Loucy (cell line): ENCODE measurements at regions not wholly inside any gene's neighbourhood (a gene's known extent, or its start where the extent isn't known, plus 50 kb on each side); places are given as distances from the start of the nearest gene placed in this dataset.
A peak's percentile ranks its signal among the peaks of the same experiment; 100 is the strongest.

Experiments used
- H2AFZ ChIP-seq: fragments of 200-600 bp; sonication (generic); 2 replicates; pipeline ENCODE4 v1.6.0; 2016; ENCODE audit warnings: antibody characterized with exemption, mild to moderate bottlenecking, low read length, moderate library complexity
- H3F3A ChIP-seq: fragments of 200-600 bp; 2 replicates; pipeline ENCODE4 v1.6.0; 2016; ENCODE audit warnings: antibody characterized with exemption, low read depth, mild to moderate bottlenecking
- H3K27me3 ChIP-seq: fragments of 200-600 bp; sonication (generic); 2 replicates; pipeline ENCODE4 v1.6.1; 2014; ENCODE audit warnings: low read length, mild to moderate bottlenecking; ENCODE audit not compliant: insufficient read depth, poor library complexity, severe bottlenecking
- H3K36me3 ChIP-seq: fragments of 200-600 bp; sonication (generic); 2 replicates; pipeline ENCODE4 v1.6.1; 2016; ENCODE audit warnings: low read length; ENCODE audit not compliant: insufficient read depth
- H3K4me1 ChIP-seq: fragments of 200-600 bp; sonication (generic); 2 replicates; pipeline ENCODE4 v1.5.1; 2014; ENCODE audit warnings: low read length, mild to moderate bottlenecking; ENCODE audit not compliant: insufficient read depth, poor library complexity, severe bottlenecking
- H3K4me2 ChIP-seq: fragments of 200-600 bp; sonication (generic); 2 replicates; pipeline ENCODE4 v1.6.0; 2014; ENCODE audit warnings: antibody characterized with exemption, low read length, low read depth, mild to moderate bottlenecking; ENCODE audit not compliant: poor library complexity, severe bottlenecking
- H3K4me3 ChIP-seq: fragments of 200-600 bp; sonication (generic); 2 replicates; pipeline ENCODE4 v1.5.1; 2014; ENCODE audit warnings: low read length, mild to moderate bottlenecking, mixed read lengths; ENCODE audit not compliant: poor library complexity, severe bottlenecking
- H3K79me2 ChIP-seq: fragments of 200-600 bp; sonication (generic); 2 replicates; pipeline ENCODE4 v1.6.1; 2014; ENCODE audit warnings: low read length; ENCODE audit not compliant: insufficient read depth
- H3K9ac ChIP-seq: fragments of 200-600 bp; sonication (generic); 2 replicates; pipeline ENCODE4 v1.6.0; 2014; ENCODE audit warnings: mild to moderate bottlenecking, low read depth, low read length, moderate library complexity; ENCODE audit not compliant: poor library complexity, severe bottlenecking
- H3K9me2 ChIP-seq: fragments of 200-600 bp; sonication (generic); replicated peaks from 2 replicates; pipeline ENCODE4 v1.6.1; 2016; ENCODE audit warnings: low read depth, low read length, mixed read lengths
- H3K9me3 ChIP-seq: fragments of 200-600 bp; sonication (generic); 2 replicates; pipeline ENCODE4 v1.6.1; 2014; ENCODE audit warnings: mild to moderate bottlenecking, antibody characterized with exemption, low read length, low read depth; ENCODE audit not compliant: insufficient read depth
- H4K20me1 ChIP-seq: fragments of 200-600 bp; sonication (generic); 2 replicates; pipeline ENCODE4 v1.6.0; 2014; ENCODE audit warnings: antibody characterized with exemption, low read length, mild to moderate bottlenecking; ENCODE audit not compliant: insufficient read depth, poor library complexity, severe bottlenecking
- CTCF ChIP-seq: fragments of 200-600 bp; sonication (generic); conservative IDR thresholded peaks from 2 replicates; pipeline ENCODE4 v1.5.1; 2014; ENCODE audit warnings: mild to moderate bottlenecking, antibody characterized with exemption, low read length
- EZH2phosphoT487 ChIP-seq: fragments of 200-600 bp; IDR thresholded peaks from 2 replicates; pipeline ENCODE4 v1.6.1; 2018; ENCODE audit warnings: antibody characterized with exemption, mild to moderate bottlenecking, moderate library complexity, borderline replicate concordance

GRCh38 chr10:52865213-52865612 lies 92.6 kb upstream of the MBL2 start:
- no peak overlapping the region for H3K9ac ChIP-seq

GRCh38 chr10:52864201-52865106 lies 91.9 kb upstream of the MBL2 start:
- H4K20me1 ChIP-seq = no peaks in the 10 kb centered on the region
- H3K9me3 ChIP-seq = no peaks in the 10 kb centered on the region
- H3K9me2 ChIP-seq = no peaks in the 10 kb centered on the region
- no peak overlapping the region for H3K9ac ChIP-seq
- no peaks in the 10 kb centered on the region for H3K4me1 ChIP-seq
- H3K36me3 ChIP-seq = no peaks in the 10 kb centered on the region
- H3K79me2 ChIP-seq = no peaks in the 10 kb centered on the region
- no peak overlapping the region for H3K4me3 ChIP-seq
- H3K27me3 ChIP-seq = no peaks in the 10 kb centered on the region
- TF ChIP-seq EZH2phosphoT487 = no peak
- TF ChIP-seq CTCF = no peak
- H2AFZ ChIP-seq = 0 out of 2 replicates have a peak overlapping the region, but pooled peaks have one; percentile 43
- no peak overlapping the region for H3K4me2 ChIP-seq
- H3F3A ChIP-seq = no peaks in the 10 kb centered on the region

More at GRCh38 chr10:52865213-52865612, 92.6 kb upstream of the MBL2 start:
- Histone ChIP-seq H3K9me2 (no peaks in the 10 kb centered on the region), H3K79me2 (no peaks in the 10 kb centered on the region), H3K27me3 (no peaks in the 10 kb centered on the region), H3K36me3 (no peaks in the 10 kb centered on the region), H2AFZ (no peak overlapping the region), H3K4me1 (no peaks in the 10 kb centered on the region), H3F3A (no peaks in the 10 kb centered on the region), H3K4me3 (no peak overlapping the region), H3K4me2 (no peak overlapping the region), H3K9me3 (no peaks in the 10 kb centered on the region), H4K20me1 (no peaks in the 10 kb centered on the region)
- TF ChIP-seq CTCF = no peak
- TF ChIP-seq EZH2phosphoT487 = no peak

- no peak overlapping the region for H3K4me3 ChIP-seq
- H3F3A ChIP-seq = no peaks in the 10 kb centered on the region
- no peak overlapping the region for H3K4me2 ChIP-seq
- no peaks in the 10 kb centered on the region for H3K36me3 ChIP-seq
- H2AFZ ChIP-seq = no peak overlapping the region
- no peaks in the 10 kb centered on the region for H4K20me1 ChIP-seq
- H3K27me3 ChIP-seq = no peaks in the 10 kb centered on the region
- no peaks in the 10 kb centered on the region for H3K4me1 ChIP-seq
- no peaks in the 10 kb centered on the region for H3K9me2 ChIP-seq
- TF ChIP-seq EZH2phosphoT487 (no peak), CTCF (no peak)
- H3K9ac ChIP-seq = no peak overlapping the region
- no peaks in the 10 kb centered on the region for H3K79me2 ChIP-seq
- H3K9me3 ChIP-seq = no peaks in the 10 kb centered on the region
Observed at GRCh38 chr10:52858722-52859121, 86.1 kb upstream of the MBL2 start.
